Muscle of back (tissue), 3 donors: ENCODE measurements at regions not wholly inside any gene's neighbourhood (a gene's known extent, or its start where the extent isn't known, plus 50 kb on each side); places are given as distances from the start of the nearest gene placed in this dataset.
"Not testable (repeated sequence)": the region's sequence is repeated elsewhere in the genome, so short reads cannot be mapped to it uniquely, and the experiment has no call there.

Experiments used
- DNase-seq, 3 donors: peaks; one replicate each; pipeline versions ENCODE4 v3.0.0 to v3.0.0-alpha.2; 2013

DNA sequence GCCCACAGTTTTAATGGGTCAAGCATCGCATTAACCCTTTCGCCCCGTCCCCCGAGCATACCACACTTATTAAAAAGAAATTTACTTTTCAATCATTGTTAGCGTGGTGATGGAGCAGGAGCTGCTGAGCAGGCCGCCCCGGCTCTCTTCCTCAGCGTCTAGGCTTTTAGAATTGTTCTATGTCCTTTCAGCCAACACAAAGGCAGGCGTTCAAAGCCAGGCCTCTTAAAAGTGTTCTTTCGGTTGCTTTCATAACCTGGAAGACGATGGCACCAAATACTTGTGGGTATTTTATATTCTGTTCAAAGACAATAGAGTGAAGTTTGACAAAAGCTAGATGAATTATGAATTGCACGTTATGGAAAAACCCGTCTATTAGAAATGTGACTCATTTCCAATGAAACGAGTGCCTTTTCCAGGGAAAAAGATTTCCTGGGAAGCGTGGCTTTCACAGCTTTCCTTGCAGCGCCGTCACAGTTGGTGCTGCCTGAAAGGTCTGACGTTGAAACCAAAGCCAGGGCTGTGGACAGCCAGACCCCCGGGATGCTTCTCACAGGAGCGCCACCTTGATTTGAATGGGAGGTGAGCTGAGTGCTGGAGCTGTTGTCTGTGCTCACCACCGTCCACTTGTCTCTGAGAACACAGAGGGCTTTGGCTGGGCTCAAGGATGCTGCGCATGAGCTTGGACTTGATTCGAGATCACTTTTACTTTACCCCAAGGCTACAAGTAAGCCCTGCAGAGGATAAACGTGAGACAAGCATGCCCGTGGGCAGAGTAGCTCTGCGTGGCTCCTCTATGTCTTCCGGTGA is 78.8 kb downstream of the SOX1 start:
- no peak for DNase-seq

DNA sequence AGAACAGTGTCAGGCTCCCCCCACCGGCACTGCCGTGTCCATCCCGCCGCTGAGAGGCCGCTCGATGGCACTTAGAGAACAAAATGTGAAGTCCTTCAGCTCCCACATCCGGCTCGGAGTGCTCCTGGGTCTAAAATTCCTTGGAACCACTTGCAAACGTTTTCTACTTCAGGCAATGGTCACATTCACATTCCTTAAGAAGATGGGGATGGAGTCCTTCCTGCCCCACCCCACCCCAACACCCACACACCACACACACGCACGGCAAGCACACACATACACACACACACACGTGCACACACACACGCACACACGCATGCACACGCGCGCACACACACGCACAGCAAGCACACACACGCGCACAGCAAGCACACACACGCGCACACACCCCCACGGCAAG is 83.4 kb downstream of the SOX1 start:
- no peak for DNase-seq

DNA sequence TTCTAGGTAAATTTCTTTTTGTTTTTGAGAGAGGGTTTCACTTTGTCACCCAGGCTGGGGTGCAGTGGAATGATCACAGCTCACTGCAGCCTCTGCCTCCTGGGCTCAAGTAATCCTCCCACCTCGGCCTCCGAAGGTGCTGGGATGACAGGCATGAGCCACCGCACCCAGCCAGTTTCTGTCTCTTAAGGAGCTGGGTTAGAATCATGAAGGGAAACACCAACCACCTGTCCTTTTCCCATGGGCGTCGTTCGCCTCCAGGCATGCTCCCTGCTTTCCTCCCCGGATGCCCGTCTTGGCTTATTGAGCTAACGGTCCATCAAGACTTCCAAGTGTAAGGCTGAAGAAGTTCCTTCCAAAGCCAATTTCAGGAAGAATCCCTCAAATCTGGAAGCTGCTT is 85.9 kb downstream of the SOX1 start:
- DNase-seq = no peak

DNA sequence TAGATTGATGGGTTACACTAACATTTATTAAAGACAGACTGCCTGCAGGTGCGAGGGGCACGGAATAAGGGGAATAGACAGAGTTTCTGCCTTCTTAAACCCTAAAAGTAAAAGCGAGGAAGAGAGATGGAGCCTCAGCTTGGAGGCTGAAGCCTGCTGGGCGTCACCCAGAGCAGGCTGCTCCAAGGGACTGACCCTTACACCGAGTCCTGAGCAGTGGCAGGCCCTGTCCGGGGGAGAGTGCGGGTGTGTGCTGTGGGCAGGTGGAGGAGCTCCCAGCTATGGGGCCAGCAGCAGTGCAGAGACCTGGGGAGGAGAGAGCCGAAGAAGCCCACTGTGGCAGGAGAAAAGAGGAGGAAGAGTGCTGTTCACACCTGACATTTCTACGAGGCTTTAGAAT is 86.4 kb downstream of the SOX1 start:
- no peak for DNase-seq

DNA sequence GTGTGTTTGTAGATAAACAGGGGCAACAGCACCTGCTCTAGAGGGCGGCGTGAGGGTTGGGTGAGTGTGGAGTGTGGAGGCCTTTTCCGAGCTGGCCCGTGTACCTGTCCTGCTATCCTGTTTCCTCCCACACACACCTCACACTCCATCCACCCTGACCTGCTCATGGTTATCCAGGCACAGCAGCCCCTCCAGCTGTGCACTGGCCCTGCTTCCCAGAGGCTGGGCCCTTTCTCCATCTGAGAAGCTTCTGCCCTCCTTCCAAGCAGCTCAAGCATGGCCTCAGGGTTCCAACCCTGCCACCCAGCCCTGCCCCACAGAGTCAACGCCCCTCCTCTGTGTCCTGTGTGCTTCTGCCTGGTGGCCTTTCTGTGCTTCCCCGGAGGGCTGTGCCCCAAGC is 86.9 kb downstream of the SOX1 start:
- DNase-seq = no peak

DNA sequence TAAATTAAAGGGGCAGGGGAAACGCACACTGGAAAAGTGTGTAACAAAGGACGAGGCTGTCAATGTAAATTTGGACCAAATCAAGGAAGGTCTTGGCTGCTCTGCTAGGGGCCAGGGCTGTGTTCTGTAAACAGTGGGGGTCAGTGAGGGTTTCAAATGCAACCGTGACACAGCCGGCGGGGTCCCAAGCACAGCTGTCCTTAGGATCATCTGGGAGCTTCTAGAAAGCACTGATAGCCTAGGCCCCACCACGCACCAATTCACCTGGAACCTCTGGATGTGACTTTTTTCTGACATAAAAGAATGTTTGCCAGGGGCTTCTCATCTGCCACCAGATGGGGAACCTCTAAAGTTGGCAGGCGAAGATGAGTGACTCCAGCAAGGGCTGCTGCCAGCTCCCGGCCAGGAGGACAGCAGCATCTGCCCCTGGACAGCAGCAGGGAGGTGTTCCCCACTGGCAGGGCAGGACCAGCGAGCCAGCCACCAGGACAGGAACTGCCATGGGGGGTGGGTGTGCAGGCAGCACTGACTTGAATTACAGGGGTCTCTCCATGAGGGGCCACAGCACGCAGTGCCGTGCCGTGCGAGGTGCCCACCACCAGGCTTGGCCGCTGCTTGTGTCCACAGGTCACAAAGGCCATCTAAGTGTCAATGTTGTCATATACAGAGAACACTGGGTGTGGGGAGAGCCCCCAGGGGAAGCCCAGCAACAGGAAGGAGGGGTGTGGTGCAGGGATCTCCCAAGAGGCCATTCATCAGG is 87.5 kb downstream of the SOX1 start:
- no peak for DNase-seq

DNA sequence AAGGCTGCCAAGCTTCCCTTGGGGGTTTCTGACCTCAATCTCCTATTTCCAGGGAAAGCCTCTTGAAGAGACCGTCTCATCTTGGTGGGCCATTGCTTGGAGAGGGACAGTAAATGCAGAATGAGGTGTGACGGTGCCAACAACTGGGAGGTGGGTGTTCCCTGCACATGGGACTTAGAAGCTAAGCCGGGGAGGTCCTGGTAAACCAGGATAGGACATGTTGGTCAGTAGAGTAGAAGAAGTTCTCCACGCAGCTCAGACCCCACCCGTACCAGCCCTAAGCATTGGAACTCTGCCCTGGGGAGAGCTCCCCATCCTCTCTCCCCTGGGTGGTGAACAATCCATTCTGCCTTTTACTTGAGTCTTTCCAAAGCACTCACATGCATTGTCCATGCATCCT is 92.0 kb downstream of the SOX1 start:
- DNase-seq = no peak

DNA sequence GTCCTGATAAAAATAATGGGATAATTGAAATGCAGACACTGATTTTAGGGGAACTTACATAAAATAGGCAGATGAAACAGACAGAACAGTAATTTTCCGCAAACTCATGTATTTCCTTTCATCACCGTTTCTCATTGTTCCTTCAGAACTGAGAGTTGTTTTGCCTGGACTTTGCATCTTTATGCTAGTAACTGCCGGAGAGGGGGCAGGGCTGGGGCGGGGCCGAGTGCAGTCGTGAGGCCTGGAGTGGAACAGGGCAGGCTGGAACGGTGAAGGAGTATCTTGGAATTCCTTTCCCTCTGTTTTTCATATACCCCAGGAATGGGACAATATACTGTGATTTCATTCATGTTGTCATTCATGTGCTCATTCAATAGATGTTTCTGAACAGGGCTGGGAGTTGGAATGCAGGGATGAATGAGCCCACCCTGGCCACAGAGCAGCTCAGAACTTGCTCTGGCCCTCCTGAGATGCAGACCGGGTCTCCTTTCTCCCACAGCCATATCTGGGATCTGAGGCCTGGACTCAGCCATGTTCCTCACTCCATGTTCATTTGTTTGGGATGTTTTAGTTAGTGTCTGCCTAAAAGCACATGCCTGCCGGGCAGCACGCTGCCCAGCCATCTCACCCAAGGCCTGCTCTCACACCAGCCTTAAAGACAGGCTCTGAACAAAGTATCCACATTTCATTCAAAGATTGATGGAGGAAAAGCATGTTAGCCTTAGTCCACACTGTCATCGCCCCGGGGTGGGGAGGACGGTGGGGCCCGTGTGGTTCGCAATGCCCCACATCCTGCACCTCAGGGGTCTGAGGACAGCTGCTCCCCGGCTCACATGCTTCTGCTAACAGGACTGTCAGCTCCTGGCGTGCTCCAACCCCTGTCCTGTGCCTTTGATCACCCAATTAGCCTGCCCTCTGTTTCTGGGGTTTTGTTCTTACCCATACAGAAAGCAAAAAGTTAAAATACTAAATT is 92.9 kb downstream of the SOX1 start:
- no peak for DNase-seq

DNA sequence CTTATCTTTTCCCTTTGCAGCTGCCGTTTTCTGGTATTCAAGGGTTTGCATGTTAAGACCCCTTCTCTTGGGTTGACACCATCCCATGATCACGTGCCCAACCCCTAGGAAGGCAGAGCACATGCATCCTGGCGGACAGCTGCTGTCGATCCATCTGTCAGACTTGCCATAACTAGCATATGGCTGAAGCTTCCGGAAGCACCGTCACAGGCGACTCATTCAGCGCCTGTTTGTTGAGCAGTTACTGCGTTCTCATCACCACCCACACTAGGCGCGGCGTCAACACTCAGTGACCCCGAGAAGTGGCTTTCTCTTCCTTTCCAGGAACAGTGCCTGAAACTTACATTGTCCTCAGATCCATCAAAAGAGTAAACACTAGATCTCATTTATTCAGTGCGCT is 93.6 kb downstream of the SOX1 start:
- no peak for DNase-seq

DNA sequence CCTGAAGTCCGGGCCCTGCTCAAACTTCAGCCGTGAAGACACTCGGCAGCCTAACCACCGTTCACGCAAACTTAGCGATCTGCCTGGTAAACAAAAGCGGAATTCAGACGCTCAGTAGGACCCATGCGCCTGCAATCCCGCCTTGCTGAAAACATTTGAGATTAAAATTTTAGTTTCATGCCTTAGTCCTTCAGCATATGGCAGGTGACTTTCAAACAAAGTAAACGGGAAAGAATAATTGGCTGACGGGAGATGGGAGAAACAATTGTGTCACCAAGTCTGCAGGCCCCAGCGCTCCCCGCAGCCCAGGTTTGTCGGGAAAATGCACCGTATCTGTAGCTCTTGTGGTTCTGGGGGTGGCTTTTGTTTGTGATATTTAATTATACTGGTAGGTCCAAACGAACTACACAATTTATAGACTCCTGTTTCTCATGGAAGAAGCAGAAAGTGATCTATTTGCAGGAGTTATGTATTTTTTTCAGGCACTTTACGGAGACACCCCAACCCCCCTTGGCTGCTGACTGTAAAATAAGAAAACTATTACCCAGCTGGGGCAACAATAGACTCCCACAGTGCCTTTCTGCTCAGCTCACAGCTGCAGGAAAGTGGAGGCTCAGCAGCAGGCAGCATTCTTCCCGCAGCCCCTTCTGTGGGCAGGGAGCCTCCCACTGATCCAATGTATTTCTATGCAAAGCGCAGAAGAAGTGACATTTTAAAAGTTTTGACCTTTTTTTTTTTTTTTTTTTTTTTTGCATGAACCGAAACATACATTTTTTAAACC is 94.8 kb downstream of the SOX1 start:
- no peak for DNase-seq

DNA sequence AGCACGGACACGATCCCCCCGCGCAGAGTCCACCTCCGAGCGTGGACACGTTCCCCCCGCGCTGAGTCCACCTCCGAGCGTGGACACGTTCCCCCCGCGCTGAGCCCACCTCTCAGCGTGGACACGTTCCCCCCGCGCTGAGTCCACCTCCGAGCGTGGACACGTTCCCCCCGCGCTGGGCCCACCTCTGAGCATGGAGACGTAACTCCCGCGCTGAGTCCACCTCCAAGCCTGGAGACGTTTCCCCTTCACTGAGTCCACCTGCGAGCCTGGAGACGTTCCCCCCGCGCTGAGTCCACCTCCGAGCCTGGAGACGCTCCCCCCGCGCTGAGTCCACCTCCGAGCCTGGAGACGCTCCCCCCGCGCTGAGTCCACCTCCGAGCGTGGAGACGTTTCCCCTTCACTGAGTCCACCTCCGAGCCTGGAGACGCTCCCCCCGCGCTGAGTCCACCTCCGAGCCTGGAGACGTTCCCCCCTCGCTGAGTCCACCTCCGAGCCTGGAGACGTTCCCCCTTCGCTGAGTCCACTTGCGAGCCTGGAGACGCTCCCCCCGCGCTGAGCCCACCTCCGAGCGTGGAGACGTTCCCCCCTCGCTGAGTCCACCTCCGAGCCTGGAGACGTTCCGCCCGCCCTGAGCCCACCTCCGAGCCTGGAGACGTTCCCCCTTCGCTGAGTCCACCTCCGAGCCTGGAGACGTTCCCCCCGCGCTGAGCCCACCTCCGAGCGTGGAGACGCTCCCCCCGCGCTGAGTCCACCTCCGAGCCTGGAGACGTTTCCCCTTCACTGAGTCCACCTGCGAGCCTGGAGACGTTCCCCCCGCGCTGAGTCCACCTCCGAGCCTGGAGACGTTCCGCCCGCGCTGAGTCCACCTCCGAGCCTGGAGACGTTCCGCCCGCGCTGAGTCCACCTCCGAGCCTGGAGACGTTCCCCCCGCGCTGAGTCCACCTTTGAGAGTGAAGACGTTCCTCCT is 97.0 kb downstream of the SOX1 start:
- not testable (repeated sequence) for DNase-seq

DNA sequence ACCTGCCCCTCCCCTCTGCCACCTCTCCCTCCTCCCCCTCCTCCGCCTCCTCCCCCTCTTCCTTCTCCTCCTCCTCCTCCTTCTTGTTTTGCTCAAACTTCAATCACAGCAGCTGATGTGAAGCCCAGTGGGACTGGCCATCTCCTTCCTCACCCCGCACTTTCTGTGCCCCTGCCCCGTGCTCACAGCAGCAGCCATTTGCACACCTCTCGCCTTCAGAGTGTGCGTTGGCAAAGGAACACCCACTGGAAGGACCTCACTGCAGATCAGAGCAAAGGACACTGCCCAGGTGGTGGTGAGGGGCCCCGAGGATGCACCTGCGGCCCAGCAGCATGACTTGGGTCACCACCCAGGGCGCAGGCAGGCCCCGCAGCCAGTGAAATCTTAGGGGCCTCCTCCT is 98.8 kb downstream of the SOX1 start:
- no peak for DNase-seq

DNA sequence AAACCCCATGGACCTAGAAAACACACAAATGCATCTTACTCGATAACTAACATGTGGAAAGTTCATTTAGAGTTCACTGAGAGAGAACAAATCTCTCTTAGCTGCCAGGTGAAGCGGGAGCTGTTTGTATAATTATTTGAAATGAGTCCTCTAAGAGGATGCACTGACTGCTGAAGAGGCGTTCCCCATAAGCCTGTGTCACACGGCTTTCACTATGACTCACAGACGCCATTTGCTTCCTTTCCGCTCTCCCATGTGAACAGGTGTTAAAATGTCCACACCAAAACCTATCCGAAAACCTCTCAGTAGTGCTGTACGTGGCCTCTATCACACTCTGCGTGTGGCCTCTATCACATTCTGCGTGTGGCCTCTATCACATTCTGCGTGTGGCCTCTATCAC is 101.8 kb downstream of the SOX1 start:
- no peak for DNase-seq

DNA sequence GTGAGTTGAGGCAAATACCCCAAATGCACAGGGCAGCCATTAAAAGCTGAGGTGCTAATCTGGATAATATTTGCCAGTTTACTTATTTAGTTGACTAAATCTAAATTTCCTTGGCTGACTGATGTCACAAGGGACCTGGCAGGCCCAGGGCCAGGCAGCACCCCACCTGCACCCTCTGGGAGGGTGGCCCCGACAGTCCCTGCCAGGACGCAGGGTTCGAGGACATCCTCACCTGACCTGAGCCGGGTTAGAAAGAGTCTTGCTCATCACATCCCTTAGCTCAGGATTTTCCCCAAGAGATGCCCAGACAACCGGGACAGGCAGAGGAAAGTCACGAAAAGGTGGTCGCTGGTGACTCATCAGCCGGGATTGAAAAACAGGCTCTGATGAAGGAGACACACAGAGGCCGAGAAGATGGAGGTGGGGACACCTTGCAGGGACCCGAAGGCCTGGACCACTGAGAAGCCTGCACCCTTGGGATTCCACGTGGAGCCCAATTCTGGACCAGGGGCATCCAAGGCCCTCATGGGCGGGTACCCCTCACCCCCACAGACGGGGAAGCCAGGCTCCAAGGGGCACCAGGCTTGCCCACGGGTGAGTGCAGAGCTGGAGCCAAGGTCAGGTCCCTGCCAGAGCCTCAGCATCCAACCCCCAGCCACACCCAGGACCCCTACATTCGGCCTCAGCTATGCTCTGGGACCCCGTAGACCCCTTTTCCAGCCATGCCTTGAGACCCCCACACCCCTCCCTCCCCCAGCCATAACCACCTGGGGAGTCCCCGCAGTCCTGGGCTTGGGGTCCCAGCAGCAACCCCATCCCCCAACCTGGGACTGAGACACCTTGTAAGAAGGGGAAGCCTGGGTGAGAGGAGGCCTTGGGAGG is 103.2 kb downstream of the SOX1 start:
- DNase-seq = no peak

DNA sequence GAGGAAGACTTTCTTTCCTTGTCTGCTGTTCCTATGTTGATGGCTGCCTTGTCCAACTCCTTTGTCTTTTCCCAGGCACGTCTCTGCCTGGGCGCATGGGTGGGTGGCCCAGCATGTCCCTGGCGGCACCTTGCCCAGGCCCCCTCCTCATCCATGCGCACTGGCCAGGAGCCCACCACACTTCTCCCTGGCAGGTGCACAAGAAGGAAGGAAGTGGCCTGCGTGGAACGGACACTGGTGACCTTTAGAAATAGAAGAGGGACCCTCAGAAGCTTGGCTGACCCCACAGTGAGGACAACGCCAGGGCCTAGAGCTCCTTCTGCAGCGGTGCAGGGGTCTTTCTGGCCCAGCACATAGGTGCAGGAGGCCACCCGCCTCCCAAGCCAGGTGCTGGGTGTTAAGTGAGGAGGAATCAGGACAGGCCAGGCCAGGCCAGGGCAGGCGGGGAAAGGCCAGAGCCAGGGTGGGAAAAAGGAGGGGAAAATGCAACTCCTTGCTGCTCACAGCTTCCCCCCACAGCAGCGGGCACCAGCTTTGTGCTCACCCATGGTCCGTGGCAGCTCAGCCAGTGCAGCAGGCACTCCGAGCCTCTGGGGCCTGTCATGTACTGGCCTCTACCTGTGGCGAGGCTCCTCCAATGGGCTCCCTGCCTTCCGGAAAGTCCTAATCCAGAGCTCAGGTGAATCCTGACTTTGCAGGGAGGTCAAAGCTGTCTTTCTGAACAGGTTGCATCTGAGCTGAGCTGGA is 104.0 kb downstream of the SOX1 start:
- DNase-seq = no peak

DNA sequence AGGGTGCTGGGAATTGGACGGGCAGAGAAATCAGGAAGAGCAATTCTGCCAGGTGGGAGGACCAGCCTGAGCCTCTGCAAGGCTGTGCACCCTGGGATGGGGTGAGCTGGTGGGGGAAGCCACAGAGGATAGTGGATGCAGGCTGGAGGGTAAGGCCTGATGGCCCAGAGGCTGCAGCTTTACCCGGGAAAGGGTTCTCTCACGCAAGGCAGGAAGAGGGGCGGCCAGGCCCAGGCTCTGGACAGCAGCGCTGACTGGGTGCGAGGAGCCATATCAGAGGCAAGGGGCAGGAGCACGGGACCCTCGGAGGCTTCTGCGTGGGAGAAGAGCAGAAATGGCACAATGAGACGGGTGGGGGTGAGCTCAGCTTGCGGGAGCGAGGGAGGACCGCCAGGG is 104.6 kb downstream of the SOX1 start:
- DNase-seq = no peak

DNA sequence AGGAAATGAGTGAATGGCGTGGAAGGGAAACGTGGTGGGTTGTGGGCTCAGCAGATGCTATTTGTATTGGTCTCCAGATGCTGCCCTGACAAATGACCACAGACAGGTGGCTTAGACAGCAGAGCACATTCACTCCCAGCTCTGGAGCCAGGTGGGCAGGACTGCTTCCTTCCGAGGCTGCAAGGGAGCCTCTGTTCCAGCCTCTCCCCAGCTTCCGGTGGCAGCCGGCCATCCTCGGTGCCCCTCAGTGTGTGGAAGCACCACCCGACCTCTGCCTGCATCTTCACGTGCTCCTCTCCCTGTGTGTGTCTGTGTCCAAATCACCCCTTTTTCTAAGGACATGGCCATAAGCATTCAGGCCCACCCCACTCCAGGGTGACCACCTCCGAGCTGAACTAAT is 105.1 kb downstream of the SOX1 start:
- no peak for DNase-seq

DNA sequence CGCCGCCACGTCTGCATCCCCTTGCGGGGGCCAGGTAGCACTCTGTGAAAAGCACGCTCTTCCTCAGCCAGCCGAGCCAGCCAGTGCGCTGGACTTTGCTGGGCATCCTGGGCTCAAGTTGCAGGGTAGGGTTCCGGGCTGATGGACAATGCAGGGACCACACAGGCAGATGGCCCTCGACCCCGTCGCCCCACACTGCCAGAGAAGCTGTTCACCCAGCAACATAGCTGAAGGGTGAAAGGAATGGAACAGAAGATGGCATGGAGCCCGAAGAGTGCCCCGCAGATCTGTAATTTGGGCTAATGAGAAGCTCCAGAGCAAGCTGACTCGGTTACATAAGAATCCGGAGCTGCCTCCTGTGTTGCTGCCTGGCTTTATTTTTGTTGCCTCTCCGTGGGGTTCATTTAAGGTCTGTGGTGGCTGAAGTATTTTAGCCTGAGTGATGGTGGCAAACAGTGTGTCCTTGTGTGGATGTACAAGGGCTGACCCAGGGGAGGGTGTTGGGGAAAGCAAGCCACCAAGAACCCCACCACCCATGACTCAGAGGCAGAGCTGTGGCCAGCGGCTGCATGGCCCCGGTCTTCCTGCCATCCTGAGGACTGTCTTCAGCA is 105.8 kb downstream of the SOX1 start:
- no peak for DNase-seq
